Body of pancreas (tissue), 4 donors: ENCODE measurements at regions not wholly inside any gene's neighbourhood (a gene's known extent, or its start where the extent isn't known, plus 50 kb on each side); places are given as distances from the start of the nearest gene placed in this dataset.

Experiments used
- ATAC-seq: fragments of 150-250 bp; one replicate; pipeline ENCODE4 v1.9.1; 2016
- DNase-seq, 4 donors: peaks; one replicate each; pipeline ENCODE4 v3.0.0-alpha.2; 2019
- H3K27ac ChIP-seq, 4 donors: fragments of 200-600 bp; sonication (generic); 1 replicate in 3 of 4; 2 replicates in 1 of 4; pipeline versions ENCODE4 v1.5.1 to v1.6.1; 2016 to 2019; ENCODE audit warnings: mild to moderate bottlenecking in 1 of 4, mixed read lengths in 1 of 4, moderate library complexity in 1 of 4
- H3K27me3 ChIP-seq, 2 donors: fragments of 200-600 bp; sonication (generic); one replicate each; pipeline ENCODE4 v1.6.0; 2016; ENCODE audit warnings: mild to moderate bottlenecking in 1 of 2
- H3K36me3 ChIP-seq, 2 donors: fragments of 200-600 bp; sonication (generic); replicated peaks in 1 of 2; 2 replicates each; pipeline ENCODE4 v1.5.1; 2016; ENCODE audit warnings: low read depth in 2 of 2; ENCODE audit not compliant: insufficient read depth in 1 of 2
- H3K4me1 ChIP-seq: fragments of 200-600 bp; sonication (generic); one replicate; pipeline ENCODE4 v1.6.0; 2016
- H3K4me3 ChIP-seq, 2 donors: fragments of 200-600 bp; sonication (generic); 1 replicate in 1 of 2; 2 replicates in 1 of 2; pipeline ENCODE4 v1.5.1; 2016 to 2019
- H3K9me3 ChIP-seq, 3 donors: fragments of 200-600 bp; sonication (generic); 1 replicate in 2 of 3; 2 replicates in 1 of 3; pipeline ENCODE4 v1.5.1; 2016
- POLR2A ChIP-seq, 3 donors: fragments of 450-650 bp; IDR thresholded peaks; one replicate each; pipeline ENCODE4 v1.6.1; 2016; ENCODE audit warnings: antibody characterized with exemption in 3 of 3, mild to moderate bottlenecking in 2 of 3
- WGBS, 2 donors: methylation state at CpG; one replicate each; pipeline ENCODE4 v1.1.5; 2017; 5-methylcytosine and 5-hydroxymethylcytosine counted together
- intact Hi-C: fragments of 100-400 bp; cut with DNase I; formaldehyde crosslinking; loops from one replicate; pipeline ENCODE4 v1.15.1; 2023
- TF ChIP-seq, protein P1 (sequence below), 7 experiments: fragments of 450-650 bp in 4 of 7; fragments of 200-600 bp in 3 of 7; sonication (generic) in 3 of 7; IDR thresholded peaks; one replicate each; pipeline ENCODE4 v1.5.1; 2016 to 2019; ENCODE audit warnings: antibody characterized with exemption in 7 of 7

DNA sequence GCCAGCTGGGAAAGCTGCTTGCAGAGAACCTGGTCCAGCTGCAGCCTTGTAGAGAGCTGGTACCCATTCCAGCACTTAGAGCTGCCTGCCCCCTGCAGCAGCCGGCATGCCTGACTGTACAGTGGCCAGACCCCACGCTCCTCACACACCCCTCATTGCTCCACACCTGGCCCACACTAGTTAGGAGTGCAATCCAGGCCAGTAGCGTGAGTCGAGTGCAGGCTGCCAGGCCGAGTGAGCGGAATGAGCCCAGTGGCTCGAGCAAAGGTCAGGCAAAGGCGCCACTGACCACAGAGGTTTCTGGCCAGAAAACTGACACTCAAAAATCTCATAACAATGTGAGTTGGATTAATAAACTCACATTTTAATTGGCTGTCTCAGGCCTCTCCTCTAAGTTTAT, 921.7 kb upstream of the KCND2 start:
- H3K9me3 ChIP-seq = no peaks in the 10 kb centered on the region
- intact Hi-C loops = no loop called here
- ATAC-seq (no peak), DNase-seq (no peak)
- 71 to 83% methylated on average over 8 of the region's 8 CpGs for WGBS, 2 donors
- TF ChIP-seq POLR2A (IDR thresholded peaks at IDR 0.05) = no peak
- TF ChIP-seq, protein P1, sequence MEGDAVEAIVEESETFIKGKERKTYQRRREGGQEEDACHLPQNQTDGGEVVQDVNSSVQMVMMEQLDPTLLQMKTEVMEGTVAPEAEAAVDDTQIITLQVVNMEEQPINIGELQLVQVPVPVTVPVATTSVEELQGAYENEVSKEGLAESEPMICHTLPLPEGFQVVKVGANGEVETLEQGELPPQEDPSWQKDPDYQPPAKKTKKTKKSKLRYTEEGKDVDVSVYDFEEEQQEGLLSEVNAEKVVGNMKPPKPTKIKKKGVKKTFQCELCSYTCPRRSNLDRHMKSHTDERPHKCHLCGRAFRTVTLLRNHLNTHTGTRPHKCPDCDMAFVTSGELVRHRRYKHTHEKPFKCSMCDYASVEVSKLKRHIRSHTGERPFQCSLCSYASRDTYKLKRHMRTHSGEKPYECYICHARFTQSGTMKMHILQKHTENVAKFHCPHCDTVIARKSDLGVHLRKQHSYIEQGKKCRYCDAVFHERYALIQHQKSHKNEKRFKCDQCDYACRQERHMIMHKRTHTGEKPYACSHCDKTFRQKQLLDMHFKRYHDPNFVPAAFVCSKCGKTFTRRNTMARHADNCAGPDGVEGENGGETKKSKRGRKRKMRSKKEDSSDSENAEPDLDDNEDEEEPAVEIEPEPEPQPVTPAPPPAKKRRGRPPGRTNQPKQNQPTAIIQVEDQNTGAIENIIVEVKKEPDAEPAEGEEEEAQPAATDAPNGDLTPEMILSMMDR (IDR thresholded peaks at IDR 0.05) = no peak
- no peak overlapping the region for H3K27ac ChIP-seq
- no peaks in the 10 kb centered on the region for H3K27me3 ChIP-seq
- no peak overlapping the region for H3K4me3 ChIP-seq
- H3K36me3 ChIP-seq = no peaks in the 10 kb centered on the region
- H3K4me1 ChIP-seq = no peaks in the 10 kb centered on the region

DNA sequence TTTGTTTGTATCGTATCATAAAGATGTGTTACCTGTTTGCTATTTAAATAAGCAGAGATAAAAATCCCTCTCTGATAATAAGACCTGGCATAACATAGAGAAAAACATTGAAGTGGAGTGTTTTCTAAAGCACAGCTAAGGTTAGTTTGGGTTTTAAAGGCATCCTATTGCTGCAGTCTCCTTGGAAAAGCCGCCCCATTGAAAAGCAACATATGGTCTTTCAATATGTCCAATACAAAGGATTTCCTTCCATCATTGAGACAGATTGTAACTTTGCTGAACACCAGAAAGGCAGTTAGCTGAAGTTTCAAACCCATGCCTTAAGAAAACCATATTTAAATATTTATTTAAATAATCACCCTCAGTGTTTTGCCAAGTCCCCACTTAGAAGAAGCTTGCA, 898.5 kb upstream of the KCND2 start:
- no peaks in the 10 kb centered on the region for H3K4me1 ChIP-seq
- no peaks in the 10 kb centered on the region for H3K36me3 ChIP-seq
- H3K4me3 ChIP-seq = no peak overlapping the region
- H3K27me3 ChIP-seq = no peaks in the 10 kb centered on the region
- no peak overlapping the region for H3K27ac ChIP-seq
- DNase-seq (no peak), ATAC-seq (no peak)
- intact Hi-C loops = no loop called here
- 45 to 53% methylated on average over 2 of the region's 2 CpGs for WGBS, 2 donors
- H3K9me3 ChIP-seq = no peaks in the 10 kb centered on the region
- TF ChIP-seq, protein P1 (IDR thresholded peaks at IDR 0.05) = no peak
- no peak for TF ChIP-seq POLR2A (IDR thresholded peaks at IDR 0.05)

DNA sequence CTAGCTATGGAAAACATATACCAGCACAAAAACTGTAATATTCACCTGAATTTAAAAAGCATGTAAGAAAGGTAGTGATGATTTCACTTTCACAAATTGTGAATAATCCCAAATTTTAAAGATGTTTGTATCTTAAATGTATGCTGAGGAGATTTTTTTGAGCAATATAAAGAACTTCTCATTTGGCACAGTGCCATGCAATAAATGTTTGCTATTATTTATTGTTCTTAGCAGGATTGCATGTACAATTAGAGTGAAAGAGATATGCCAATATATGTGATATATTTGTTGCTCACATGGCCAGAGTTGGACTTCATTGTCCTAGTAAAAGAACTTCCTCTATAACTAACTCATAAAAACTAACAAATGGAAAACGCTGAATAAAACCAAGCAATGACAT, 895.1 kb upstream of the KCND2 start:
- Histone ChIP-seq H3K27me3 (no peaks in the 10 kb centered on the region), H3K36me3 (no peaks in the 10 kb centered on the region), H3K27ac (no peak overlapping the region), H3K9me3 (no peaks in the 10 kb centered on the region), H3K4me1 (no peaks in the 10 kb centered on the region), H3K4me3 (no peak overlapping the region)
- ATAC-seq (no peak), DNase-seq (no peak)
- WGBS, 2 donors = 70 to 83% methylated on average over 1 of the region's 1 CpG
- intact Hi-C loops = no loop called here
- TF ChIP-seq POLR2A (IDR thresholded peaks at IDR 0.05) = no peak
- TF ChIP-seq, protein P1 (IDR thresholded peaks at IDR 0.05) = no peak

DNA sequence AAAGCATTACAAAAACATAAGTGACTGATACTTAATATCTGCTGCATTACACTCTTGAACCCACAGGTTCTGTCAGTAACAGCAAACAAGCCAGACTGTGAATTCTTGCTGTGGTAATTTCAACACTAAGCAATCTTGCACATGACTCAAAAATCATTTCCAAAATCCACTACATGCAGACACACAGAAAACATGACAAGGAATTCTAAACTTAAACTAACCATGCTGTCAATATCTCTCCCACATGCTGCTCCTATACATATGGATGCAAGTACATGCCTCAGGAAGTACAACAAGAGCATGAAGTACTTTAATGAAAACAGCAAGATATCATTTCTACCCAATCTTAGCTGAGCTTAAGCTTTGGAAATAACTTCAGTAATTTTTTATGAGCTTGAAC, 890.2 kb upstream of the KCND2 start:
- intact Hi-C loops = no loop called here
- no peaks in the 10 kb centered on the region for H3K9me3 ChIP-seq
- no peak overlapping the region for H3K27ac ChIP-seq
- DNase-seq (no peak), ATAC-seq (no peak)
- H3K4me1 ChIP-seq = no peaks in the 10 kb centered on the region
- TF ChIP-seq POLR2A (IDR thresholded peaks at IDR 0.05) = no peak
- TF ChIP-seq, protein P1 (IDR thresholded peaks at IDR 0.05) = no peak
- H3K27me3 ChIP-seq = no peaks in the 10 kb centered on the region
- no peak overlapping the region for H3K4me3 ChIP-seq
- no peaks in the 10 kb centered on the region for H3K36me3 ChIP-seq

DNA sequence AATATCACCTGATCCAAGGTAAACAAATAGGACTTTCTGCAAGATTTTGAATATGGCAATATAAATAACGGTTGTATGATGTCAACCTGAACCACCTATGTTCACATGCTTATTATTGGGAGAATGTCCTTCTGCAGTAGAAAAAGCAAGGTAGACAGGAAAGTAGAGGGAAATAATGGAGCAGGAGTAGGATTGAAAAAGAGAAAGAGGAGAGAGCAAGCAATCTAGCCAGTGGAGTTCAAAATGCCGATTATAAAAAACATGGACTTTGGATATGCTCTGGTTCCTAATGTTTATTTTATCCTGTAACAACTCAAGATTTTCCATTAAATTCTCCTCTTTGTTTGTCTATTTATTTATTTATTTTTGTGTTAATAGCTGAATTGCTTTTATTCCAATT, 878.0 kb upstream of the KCND2 start:
- no peaks in the 10 kb centered on the region for H3K9me3 ChIP-seq
- ATAC-seq (no peak), DNase-seq (no peak)
- intact Hi-C loops = no loop called here
- no peak for TF ChIP-seq POLR2A (IDR thresholded peaks at IDR 0.05)
- TF ChIP-seq, protein P1 (IDR thresholded peaks at IDR 0.05) = no peak
- WGBS, 2 donors = 78 to 82% methylated on average over 2 of the region's 2 CpGs
- H3K27ac ChIP-seq = no peak overlapping the region
- H3K4me1 ChIP-seq = no peaks in the 10 kb centered on the region
- no peak overlapping the region for H3K4me3 ChIP-seq
- H3K36me3 ChIP-seq = no peaks in the 10 kb centered on the region
- no peaks in the 10 kb centered on the region for H3K27me3 ChIP-seq
